GM06990 (cell line): ENCODE measurements at regions not wholly inside any gene's neighbourhood (a gene's known extent, or its start where the extent isn't known, plus 50 kb on each side); places are given as distances from the start of the nearest gene placed in this dataset.
"Not testable (repeated sequence)": the region's sequence is repeated elsewhere in the genome, so short reads cannot be mapped to it uniquely, and the experiment has no call there.

Experiments
- DNase-seq: peaks from one replicate; pipeline ENCODE4 v3.0.0-alpha.2; 2011; ENCODE audit not compliant: insufficient read length; ENCODE audit errors: extremely low read depth
- H3K27me3 ChIP-seq: replicated peaks from 2 replicates; pipeline ENCODE4 v1.6.0; 2011; ENCODE audit warnings: low read length; ENCODE audit not compliant: control insufficient read depth, insufficient read depth
- H3K36me3 ChIP-seq: 2 replicates; pipeline ENCODE4 v1.5.1; 2011; ENCODE audit warnings: low read length; ENCODE audit not compliant: control insufficient read depth, insufficient read depth
- H3K4me3 ChIP-seq: replicated peaks from 2 replicates; pipeline ENCODE4 v1.5.1; 2011; ENCODE audit warnings: low read depth, mild to moderate bottlenecking, control low read depth, low read length
- CTCF ChIP-seq: IDR thresholded peaks from 2 replicates; pipeline ENCODE4 v1.5.1; 2011; ENCODE audit warnings: low read length, control low read depth, mild to moderate bottlenecking, inconsistent platforms; ENCODE audit not compliant: insufficient read depth, poor library complexity, severe bottlenecking

- no peak overlapping the region for H3K4me3 ChIP-seq
- DNase-seq: no peak
- no peak for TF ChIP-seq CTCF
- H3K27me3 ChIP-seq: no peaks in the 10 kb centered on the region
- H3K36me3 ChIP-seq: no peaks in the 10 kb centered on the region
Measured at GRCh38 chr13:60229708-60230272, 66.1 kb upstream of the DIAPH3 start.

GRCh38 chr13:60230593-60230992, 66.9 kb upstream of the DIAPH3 start:
- no peak overlapping the region; the same call in 1 of the 2 replicates for H3K4me3 ChIP-seq
- H3K36me3 ChIP-seq: no peaks in the 10 kb centered on the region
- H3K27me3 ChIP-seq: no peaks in the 10 kb centered on the region
- no peak for DNase-seq
- TF ChIP-seq CTCF: no peak

DNA sequence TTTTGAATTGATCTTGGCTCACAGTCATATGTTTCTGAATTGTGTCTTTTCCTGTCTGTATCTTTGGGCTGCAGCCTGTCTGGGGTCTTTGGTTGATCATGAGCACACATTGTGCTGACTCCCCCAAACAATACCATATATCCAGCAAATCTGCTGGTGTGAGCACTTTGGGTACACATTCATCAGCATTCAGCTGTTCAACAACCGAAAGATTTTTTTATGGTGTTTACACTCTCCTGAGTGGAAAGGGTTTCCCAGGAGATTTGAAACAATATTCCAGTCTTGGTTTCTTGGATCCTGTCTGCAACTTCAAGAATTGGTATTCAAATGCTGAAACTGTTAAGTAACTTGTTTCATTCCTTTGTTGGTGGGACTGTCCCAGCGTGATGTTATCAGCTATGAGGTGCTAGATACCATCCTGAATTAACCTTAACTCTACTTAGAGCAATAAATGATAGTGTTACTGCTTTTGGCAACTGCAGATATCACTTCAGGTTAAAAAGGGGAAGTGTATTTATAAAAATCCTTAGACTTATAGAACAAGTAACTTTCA, 78.4 kb upstream of the DIAPH3 start:
- no peak for TF ChIP-seq CTCF
- no peaks in the 10 kb centered on the region for H3K36me3 ChIP-seq
- H3K4me3 ChIP-seq: no peak overlapping the region
- no peaks in the 10 kb centered on the region for H3K27me3 ChIP-seq
- DNase-seq: no peak

GRCh38 chr13:60244381-60244780, 80.7 kb upstream of the DIAPH3 start:
- no peak overlapping the region for H3K4me3 ChIP-seq
- H3K27me3 ChIP-seq: no peaks in the 10 kb centered on the region
- TF ChIP-seq CTCF: no peak
- no peak for DNase-seq
- H3K36me3 ChIP-seq: no peaks in the 10 kb centered on the region

GRCh38 chr13:60251419-60251818, 87.7 kb upstream of the DIAPH3 start:
- not testable (repeated sequence) for H3K4me3 ChIP-seq, H3K36me3 ChIP-seq, DNase-seq, H3K27me3 ChIP-seq

DNA sequence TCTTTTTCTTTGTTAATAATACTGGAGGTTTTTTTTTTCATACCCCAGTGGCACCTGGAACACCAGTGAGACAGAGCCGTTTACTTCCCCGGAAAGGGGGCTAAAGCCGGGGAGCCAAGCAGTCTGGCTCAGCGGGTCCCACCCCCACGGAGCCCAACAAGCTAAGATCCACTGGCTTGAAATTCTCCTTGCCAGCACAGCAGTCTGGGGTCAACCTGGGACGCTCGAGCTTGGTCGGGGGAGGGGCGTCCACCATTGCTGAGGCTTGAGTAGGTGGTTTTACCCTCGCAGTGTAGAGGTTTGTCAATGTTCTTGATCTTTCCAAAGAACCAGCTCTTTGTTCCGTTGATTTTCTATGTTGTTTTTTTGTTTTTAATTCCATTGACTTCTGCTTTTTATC, 94.6 kb upstream of the DIAPH3 start:
- TF ChIP-seq CTCF: no peak
- no peaks in the 10 kb centered on the region for H3K36me3 ChIP-seq
- no peaks in the 10 kb centered on the region for H3K27me3 ChIP-seq
- no peak for DNase-seq
- H3K4me3 ChIP-seq: no peak overlapping the region
